NOMO-1 treated with DMSO at 0.1 percent for 48 hours (cell line): ENCODE measurements at regions not wholly inside any gene's neighbourhood (a gene's known extent, or its start where the extent isn't known, plus 50 kb on each side); places are given as distances from the start of the nearest gene placed in this dataset.

ENCODE experiments used
- DNase-seq: peaks from one replicate; lab custom pipeline; 2025; ENCODE audit not compliant: unreplicated experiment; lab: John Stamatoyannopoulos, UW

GRCh38 chr17:79141578-79142355, 67.1 kb downstream of the ENGASE start:
- DNase-seq = no peak

DNA sequence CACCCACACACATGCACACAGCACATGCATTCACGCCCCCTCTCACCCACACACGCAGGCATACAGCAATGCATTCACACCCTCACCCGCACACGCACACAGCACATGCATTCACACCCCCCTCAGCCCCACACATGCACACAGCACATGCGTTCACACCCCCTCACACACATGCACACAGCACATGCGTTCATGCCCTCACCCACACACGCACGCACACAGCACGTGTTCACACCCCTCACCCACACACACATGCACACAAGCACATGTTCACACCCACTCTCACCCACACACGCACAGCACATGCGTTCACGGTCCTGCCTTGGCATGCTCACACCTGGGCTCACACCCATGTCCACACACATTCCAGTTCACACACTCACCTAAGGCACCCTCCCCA, 64.2 kb downstream of the ENGASE start:
- no peak for DNase-seq

GRCh38 chr17:79137789-79138165, 63.2 kb downstream of the ENGASE start:
- no peak for DNase-seq

DNA sequence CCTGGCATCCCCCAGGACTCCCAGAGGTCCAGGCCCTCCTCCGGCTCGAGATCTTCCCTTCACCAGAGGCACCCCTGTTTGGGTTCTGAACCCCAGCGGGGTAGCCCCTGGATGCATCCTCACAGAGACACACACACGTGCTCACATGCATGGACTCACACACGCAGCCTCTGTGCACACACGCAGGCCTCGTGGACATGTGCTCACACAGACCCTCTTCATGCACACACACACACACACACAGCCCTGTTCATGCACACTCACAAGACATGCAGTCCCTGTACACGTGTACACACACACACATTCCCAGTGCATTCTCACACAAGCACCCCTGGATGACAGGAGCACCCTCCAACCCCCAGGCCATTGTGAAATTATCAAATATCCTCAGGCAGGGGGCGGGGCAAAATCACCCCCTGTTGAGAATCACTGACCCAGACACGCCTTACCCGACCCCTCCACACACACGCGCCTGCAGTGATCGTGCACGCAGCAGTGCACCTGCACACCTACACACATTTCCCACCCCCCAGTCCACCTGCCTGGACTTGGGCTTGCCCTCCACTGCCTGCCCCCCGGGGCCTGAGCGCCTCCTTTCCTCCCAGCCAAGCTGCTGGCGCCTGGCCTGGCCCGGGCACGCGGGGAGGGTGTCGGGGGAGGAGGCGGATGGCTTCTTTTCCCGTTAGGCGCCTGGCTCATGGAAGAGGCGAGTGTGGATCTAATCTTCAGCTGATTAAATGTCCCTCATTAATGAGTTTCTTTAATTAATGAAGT, 62.6 kb downstream of the ENGASE start:
- no peak for DNase-seq

- no peak for DNase-seq
Observed at GRCh38 chr17:79136596-79136995, 62.0 kb downstream of the ENGASE start.
